GM19395 (cell line): ENCODE measurements at regions not wholly inside any gene's neighbourhood (a gene's known extent, or its start where the extent isn't known, plus 50 kb on each side); places are given as distances from the start of the nearest gene placed in this dataset.
"Not testable (repeated sequence)": the region's sequence is repeated elsewhere in the genome, so short reads cannot be mapped to it uniquely, and the experiment has no call there.

Experiments
- ATAC-seq: cut with Tn5 transposase; IDR thresholded peaks from one replicate; pipeline ENCODE4 v1.9.1; 2021; ENCODE audit warnings: mild to moderate bottlenecking, moderate library complexity; ENCODE audit not compliant: unreplicated experiment

DNA sequence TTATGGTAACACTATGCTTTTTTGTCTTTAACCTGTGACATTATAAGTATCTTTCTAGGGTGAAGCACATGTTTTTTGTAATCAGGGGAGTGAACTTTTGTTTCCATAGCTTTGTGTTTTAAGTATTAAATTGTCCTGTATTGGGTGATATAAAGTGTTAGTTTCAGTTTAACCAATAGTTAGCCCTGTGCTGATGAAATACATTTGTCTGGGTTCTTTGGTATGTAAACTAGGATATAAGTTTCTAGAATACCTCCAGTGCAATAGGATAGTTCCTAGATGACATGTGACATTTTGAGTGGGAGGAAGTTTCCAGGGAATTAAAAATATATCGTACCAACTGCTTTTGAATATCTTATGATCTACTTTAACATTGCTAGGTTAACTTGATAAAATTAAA is 611.0 kb upstream of the MARCKS start:
- no peak for ATAC-seq

DNA sequence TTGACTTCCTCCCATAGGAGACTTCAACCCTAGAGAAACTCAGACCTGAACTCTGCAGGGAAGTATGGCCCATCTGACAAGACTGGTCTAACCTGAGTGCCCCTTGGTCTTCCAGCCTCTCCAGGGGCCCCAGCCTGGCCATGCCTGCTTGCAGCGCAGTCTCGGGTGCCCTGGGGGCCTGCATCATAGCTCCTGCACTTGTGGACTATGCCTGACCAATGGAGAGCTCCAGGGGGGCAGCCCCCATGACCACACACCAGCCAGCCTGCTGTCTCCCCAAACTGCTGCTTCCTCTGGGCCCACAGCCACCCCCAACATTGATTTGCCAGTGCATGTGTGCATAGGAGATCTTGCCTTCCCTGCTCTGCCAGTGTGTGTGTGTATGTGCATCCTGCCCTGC is 608.6 kb upstream of the MARCKS start:
- no peak for ATAC-seq

DNA sequence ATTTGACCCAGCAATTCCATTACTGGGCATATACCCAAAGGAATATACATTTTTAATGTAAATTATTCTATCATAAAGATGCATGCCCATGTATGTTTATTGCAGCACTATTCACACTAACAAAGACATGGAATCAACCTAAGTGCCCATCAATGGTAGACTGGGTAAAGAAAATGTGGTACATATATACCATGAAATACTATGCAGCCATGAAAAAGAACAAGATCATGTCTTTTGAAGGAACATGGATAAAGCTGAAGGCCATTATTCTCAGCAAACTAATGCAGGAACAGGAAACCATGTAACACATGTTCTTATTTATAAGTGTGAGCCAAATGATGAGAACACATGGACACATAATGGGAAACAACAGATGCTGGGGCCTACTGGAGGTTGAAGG is 603.0 kb upstream of the MARCKS start:
- ATAC-seq, result not testable (repeated sequence)

DNA sequence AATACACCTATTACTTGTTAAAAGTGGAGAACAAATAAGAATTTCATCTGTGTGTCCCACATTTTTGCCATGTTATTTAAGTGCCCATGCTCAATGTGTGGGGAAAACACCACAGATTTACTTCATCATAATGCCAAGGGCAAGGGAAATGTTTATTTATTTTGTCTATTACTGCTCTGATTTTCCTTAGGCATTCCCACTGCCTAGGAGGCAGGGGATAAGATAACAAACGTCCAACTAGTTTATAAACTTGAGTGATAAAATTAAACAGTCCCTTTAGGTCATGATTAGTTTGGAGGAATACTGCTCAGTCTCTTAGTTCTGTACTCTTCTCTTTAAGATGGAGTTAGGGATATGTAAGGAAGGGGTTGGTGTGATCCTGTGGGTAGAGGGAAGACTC is 598.4 kb upstream of the MARCKS start:
- no peak for ATAC-seq

DNA sequence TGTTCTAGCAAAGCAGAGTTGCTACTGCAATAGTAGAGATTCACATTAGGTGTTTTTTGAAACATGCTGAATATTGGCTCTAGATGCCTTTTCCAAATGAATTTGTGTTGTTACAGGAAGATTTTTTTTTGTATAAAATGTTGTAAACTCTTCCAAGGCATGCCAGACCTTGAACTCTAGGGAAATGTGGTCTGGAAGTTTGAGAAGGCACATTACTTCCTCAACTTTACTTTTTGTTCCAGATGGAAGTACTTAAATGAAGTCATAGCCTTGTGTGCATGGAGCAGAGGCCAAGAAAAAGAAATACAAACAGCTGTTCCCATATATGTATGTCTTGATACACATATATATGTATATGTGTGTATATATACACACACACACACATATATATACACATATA is 585.7 kb upstream of the MARCKS start:
- no peak for ATAC-seq

DNA sequence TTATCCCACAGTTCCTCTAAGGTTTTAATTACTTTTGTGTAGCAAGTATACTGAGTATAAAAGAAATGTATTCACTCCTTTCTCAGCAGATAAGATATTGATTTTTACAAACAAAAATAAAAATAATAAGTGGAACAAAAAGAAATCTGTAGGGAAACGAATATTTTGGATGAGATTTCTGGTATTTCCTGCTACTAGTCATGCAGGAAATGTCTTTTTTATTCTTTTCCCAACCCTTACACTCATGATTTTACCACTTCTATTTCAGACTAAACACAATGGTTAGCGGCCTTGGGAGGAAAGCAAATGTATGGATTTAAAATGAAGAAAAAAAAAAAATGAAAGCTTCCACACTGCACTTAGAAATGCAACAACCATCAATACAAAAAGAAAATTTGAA is 580.5 kb upstream of the MARCKS start:
- no peak for ATAC-seq

DNA sequence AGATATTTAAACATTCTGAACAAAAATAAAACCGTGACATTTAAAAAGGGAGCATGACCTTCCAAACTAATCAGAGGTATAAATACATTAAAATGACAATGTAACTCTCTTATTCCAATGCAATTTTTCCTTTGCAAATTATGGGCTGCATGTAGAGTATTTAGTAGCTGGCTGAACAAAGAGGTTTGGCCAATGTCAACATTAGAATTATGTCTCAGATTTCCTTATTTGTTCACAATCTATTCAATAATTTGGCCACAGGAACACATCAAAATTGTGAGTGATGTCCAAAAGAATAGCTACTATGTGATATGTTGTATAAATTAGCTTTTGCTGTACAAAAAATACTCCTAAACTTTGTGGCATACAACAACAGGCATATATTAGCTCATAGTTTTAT is 580.0 kb upstream of the MARCKS start:
- no peak for ATAC-seq

DNA sequence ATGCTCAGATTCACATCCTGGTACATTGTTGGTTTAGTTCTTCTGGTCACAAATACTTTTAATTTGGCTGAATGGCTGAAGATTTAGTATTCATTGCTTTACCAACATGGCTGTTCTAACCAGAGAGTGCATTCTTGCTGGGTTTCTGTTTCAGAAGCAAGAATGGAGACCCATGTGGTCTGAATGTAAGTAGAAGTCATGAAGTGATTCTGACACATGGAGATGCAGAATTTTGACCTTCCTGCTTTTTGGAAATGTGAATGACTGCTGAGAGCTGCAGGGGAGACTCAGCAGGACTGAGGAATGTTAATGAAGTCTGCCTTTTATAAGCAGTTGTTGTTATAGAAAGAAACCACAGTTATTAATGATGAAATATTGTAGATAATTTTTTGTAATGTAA is 576.1 kb upstream of the MARCKS start:
- peak; percentile 61 for ATAC-seq

DNA sequence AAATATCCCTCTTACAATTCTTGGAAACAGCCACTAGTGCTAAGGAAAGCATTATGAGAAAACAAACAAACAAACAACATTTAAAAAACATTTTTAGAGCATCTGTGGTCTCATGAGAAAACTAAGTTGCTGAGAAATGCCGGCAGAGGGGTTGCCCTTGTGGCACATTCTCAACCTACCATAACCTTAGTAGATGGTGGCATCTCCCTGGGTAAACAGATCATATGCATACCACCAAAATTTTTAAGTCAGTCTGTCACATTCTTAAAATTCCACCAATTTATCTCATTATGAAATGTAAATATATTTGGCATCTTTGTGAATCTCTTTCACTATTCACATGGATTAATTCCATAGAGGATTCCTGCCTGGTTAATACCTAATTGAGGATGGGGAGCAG is 575.7 kb upstream of the MARCKS start:
- no peak for ATAC-seq

DNA sequence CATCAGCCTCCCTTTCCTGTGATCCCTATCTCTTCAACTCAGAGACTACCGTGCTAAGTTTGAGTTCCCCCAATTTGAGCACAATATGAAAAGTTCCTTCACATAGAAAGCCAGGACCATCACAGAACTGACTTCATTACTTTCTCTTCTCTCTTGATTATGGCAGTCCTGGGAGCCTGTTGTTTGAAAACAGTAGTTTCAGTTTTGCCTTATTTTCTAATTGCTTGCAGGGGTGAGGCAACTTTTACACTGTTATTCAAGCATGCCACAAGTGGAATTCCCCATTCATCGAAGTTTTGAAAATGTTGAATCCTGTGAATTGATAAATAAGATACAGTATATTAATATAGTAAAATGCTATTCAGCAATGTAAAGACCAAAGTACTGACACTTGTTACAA is 569.7 kb upstream of the MARCKS start:
- ATAC-seq, result no peak

DNA sequence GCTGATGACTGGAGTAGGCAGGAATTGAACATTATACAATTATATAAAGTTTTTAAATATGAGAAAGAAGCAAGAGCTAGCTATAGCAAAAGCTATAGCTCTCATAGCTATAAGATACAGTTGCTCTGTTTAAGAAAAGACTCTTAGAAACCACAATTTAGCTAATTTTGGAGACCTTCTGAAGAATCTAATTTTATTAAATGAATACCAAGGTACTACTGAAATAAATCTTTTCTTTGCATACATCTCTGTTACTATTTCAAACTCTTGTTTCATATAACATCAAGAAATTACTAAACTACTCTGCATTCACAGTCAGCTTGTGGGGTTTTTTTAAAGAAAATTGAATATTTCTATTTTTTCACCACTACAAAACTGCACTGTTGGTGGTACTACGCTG is 568.7 kb upstream of the MARCKS start:
- ATAC-seq, result no peak

DNA sequence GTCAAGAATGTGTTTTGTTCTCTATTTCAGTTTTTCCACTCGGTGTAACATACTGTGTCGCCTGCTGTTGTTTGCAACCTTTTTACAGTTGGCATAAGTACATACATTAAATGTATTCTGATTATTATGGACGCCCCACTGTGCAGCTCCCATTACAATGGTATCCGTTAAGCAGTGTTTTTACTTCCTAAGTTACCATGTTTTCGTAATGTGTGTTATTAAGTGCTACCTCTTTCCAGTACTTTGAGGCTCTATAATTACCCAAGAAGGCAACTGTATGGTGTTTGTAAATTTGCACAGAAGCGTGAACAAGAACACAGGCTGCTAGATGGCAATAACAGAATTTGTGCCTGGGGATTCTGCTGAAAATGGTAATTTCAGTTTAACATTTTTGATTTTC is 568.0 kb upstream of the MARCKS start:
- ATAC-seq, result no peak

DNA sequence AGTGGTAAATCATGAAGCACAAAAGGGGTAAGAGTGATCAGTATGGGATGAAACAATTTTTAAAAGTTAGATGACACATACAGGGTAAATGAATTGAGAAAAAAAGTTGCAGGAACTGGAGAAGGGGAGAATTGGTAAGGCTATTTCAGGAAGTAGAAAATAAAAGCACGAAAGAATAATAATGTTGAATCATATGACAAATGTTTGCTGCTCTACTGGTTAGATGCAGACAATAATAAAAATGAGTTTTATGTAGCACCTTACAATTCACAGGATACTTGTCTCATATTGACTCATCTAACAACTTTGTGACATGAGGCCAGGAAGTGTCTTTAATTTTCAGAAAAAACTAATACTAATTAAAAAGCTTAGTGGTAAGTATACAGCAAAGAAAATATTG is 566.5 kb upstream of the MARCKS start:
- ATAC-seq, result no peak

DNA sequence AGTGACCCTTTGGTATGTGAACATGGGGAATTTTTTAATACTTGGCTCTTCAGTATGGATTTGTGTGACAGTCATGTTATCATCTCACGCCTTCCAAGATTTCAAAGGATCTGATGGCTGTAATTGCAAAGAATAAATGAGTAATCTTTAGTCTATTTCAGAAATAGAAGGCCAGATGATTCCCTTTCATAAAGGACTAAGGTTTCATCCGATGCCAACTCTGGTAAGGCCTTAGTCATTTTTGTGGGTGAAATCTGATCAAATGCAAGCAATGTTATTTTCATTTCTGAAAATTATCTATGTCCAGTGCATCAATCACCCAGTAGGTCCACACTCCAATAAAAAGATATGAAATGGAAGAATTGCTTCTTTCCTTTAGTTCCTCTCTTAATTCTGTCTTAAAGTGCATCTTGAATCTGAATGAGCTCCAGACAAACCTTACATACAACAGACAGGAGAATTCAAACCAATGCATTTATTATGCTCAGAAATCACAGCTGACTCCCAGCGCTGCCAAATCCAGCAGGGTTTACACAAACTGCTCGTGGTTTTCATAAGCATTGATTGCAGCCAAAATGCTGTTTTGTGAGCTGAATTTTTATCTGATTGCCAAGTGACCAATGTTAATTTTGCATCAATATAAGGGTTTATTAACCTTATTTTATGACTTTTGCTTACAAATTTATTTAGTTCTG is 565.2 kb upstream of the MARCKS start:
- no peak for ATAC-seq

DNA sequence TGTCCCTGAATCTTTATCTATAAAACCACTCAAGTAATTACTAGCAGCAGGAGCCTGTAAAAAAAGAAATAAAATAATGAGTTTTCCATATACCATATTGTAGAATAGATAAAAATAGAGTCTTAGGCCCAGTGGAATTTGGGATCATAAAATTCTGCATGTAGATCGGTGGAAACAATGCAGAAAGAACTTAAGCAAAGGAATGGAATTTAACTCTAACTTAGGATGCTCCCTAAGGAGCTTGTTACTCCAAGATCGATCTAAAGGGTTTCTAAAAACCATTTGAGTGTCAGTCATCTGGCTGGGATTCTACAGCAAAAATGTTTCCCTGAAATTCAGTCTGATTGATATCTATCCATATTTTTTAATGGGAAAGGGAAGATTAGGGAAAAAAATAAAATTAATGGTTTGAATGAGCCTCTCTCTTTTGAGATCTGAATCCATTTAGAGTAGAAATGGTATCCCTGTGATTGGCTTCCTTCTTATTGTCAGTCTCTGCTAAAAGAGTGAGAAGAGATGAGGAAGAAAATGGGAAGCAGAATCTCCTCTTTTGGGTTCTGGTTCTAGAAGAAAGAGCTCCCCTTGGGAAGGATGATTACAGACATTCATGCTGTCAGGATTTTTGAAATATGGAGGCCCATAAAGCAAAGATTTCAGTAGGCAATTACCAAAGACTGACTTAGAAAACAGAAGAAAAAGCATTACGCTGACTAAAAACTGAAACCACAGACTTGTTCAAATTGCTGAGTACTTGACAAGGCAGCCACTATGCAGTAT is 564.3 kb upstream of the MARCKS start:
- peak; percentile 89 for ATAC-seq

DNA sequence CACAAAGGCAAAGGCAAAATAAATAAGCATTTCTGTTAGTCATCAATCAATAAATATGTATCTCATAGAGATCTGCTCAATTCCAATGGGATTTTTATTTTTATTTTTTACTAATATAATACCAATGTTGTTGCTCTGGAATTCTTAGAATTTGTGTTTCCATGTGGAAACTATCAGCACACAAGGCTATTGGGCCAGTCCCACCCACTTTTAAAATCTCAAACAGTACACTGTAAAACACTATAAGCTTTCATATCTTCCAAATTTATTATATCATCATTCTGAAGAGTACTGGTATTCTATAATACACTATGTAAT is 563.8 kb upstream of the MARCKS start:
- ATAC-seq, result peak; percentile 14

DNA sequence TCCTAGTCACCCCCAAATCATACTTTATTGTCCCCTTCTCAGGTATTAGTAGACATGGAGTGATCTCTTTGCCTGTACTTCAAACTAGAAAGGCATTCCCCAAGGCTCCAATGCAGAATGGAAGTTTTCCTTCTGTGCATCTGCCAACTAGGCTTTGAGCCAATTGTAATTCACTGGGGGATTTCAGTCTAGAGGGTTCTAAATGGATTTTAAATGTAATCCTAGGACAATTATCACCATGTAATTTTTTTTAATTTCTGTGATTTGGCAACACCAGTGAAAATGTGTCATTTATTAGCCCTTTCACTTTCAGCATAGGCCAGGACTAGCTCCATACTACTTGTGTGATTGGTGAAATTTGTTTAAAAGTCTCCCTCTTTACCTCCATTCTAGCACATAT is 557.6 kb upstream of the MARCKS start:
- ATAC-seq, result no peak

DNA sequence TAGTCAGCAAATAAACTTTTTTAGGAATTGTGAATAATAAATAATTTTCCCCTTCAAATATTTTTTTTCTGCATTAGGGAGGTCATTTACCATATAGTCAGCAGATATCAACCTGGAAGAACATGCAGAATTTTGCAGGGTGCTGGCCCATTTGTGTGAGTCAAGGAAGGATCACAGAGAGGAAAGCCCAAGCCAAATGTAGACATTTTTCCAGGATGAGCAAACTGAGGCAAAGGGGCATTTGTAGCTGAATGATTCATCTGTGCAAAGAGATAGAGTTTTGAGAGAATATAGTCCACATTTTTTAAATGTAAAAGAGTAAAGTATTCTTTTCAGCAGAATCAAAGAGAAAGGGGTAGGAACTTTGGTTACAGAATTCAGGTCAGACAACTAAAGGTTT is 555.5 kb upstream of the MARCKS start:
- ATAC-seq, result no peak

DNA sequence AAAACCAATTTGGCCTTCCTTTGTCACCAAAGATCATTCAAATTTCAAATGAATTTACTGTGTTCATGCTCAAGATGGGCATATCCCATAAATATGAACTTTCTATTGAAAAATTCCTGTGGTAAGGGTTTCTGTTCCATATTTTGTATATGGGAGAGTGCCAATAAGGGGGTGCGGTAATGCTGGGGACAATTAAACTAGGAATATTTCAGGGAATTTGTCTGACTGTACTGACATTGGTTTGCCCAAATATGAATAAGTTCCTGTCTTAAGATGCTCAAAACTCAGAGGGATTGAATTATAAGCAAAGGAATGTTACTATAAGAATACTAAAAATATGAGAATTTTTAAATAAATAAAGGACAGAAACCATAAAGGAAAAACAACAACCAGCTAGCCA is 553.0 kb upstream of the MARCKS start:
- no peak for ATAC-seq

DNA sequence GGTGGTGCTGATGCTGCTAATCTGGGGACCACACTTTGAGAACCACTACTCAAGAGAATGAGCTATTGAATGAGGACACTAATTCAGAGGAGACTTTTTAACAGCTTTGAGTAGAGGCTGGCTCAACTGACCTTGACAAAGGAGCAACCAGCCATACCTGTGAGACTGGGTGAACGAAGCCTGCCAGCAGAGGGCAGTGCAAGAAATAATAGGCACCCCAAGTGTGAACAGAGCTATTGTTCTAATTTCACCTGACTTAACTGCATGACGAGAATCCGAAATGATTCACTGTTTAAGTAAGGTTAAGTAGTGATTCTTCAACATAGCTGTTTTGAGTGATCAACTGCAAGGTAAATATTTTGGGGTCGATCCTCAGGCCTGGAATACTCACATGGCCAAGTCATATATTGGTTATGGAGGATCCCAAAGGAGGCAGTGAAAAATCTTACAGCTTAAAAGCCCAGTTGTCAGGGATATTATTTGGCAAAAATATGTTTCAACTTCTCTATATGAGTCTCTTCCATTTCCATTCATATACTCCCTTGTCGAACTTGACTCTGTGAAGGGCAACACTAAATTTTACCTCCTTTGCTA is 550.5 kb upstream of the MARCKS start:
- ATAC-seq, result peak; percentile 98

DNA sequence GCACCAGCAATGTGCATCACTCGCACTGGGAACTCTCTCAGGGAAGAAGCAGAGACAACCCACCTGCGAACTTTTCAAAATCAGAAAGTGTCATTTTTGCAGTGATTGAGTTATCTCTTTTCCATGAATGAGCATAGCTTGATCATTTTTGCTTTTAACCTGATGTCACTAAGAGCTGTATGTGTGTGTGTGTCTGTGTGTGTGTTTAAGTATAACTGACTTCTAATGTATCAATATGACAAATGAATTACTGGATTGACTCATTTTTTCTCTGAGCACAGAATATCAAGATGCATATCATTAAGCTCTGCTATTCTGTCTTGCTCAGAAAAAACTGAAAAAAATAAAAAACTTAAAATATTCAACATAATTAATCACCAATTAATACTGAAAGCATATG is 548.9 kb upstream of the MARCKS start:
- no peak for ATAC-seq

DNA sequence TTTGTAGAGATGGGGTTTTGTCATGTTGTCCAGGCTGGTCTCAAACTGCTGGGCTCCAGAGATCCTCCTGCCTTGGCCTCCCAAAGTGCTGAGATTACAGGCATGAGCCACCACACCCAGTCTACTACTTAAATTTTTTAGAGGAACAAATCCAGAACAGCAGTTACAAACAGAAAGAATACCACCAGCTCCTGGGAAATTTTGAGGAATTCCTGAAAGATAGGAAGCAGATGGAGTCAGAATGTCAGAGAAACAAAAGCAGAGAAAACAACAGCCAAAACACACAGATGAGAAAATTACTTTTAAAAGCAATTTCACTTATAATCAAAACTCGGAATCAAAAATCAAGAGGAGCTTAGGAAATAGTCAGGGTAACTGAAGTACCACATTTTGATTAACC is 543.3 kb upstream of the MARCKS start:
- no peak for ATAC-seq

DNA sequence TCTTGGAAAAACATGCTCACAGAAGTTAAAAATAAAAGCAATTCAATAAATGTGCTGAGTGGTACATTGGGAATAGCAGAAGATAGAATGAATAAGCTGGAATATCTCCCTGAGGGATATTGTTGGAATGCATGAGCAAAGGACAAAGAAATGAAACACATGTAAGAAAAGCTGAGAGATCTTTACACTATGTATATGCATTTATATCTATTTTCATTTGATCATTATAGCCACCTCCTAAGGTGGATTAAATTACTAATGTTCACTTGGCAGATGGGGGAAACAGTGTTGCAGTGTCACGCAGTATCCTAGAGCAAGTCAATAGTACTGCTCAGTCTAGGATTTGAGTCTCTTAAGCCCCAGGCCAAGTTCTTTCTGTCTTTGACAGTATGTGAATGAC is 542.0 kb upstream of the MARCKS start:
- ATAC-seq, result no peak
